NCI-H748 (cell line): ENCODE measurements at regions not wholly inside any gene's neighbourhood (a gene's known extent, or its start where the extent isn't known, plus 50 kb on each side); places are given as distances from the start of the nearest gene placed in this dataset.

Source experiments
- DNase-seq: peaks from one replicate; lab custom pipeline; 2025; ENCODE audit not compliant: unreplicated experiment; lab: John Stamatoyannopoulos, UW

- no peak for DNase-seq
Measured at GRCh38 chrX:26008691-26009090, 129.5 kb upstream of the MAGEB18 start.

DNA sequence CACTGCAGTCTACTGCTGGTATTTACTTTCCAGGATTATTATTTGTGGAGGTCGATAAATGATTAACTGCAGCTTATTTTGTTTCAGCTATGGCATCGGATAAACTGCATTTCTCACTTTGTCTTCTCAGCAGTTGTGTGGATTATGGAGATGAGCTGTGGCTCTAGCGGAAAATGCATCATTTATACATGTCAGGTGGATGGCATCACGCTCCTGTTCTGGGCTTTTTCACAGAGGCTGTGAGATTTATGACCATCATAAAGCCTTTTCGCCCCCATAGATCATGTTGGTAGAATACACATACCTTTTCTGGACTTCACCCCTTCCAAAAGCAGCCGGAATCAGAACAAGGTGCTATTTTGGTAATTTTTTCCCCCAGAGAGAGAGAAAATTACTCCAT, 118.8 kb upstream of the MAGEB18 start:
- no peak for DNase-seq

GRCh38 chrX:26026179-26026578, 112.0 kb upstream of the MAGEB18 start:
- DNase-seq, result no peak

GRCh38 chrX:26032111-26032912, 105.8 kb upstream of the MAGEB18 start:
- no peak for DNase-seq

- DNase-seq, result no peak
Measured at GRCh38 chrX:26037367-26037766, 100.8 kb upstream of the MAGEB18 start.

- no peak for DNase-seq
Measured at GRCh38 chrX:26050099-26050498, 88.0 kb upstream of the MAGEB18 start.

GRCh38 chrX:26070882-26071281, 67.3 kb upstream of the MAGEB18 start:
- no peak for DNase-seq

GRCh38 chrX:26071618-26072017, 66.5 kb upstream of the MAGEB18 start:
- no peak for DNase-seq

GRCh38 chrX:26083093-26083492, 55.0 kb upstream of the MAGEB18 start:
- no peak for DNase-seq
